Urothelium cell line (cell line): ENCODE measurements at regions not wholly inside any gene's neighbourhood (a gene's known extent, or its start where the extent isn't known, plus 50 kb on each side); places are given as distances from the start of the nearest gene placed in this dataset.
A peak's percentile ranks its signal among the peaks of the same experiment; 100 is the strongest.
"Not testable (repeated sequence)": the region's sequence is repeated elsewhere in the genome, so short reads cannot be mapped to it uniquely, and the experiment has no call there.

Experiments used
- DNase-seq: peaks from one replicate; pipeline ENCODE4 v3.0.0; 2011; ENCODE audit warnings: low spot score, mixed read lengths
- FAIRE-seq: peaks from 2 replicates; lab custom pipeline; 2011; peaks lifted over from hg19 to GRCh38; lab: Jason Lieb, UNC

DNA sequence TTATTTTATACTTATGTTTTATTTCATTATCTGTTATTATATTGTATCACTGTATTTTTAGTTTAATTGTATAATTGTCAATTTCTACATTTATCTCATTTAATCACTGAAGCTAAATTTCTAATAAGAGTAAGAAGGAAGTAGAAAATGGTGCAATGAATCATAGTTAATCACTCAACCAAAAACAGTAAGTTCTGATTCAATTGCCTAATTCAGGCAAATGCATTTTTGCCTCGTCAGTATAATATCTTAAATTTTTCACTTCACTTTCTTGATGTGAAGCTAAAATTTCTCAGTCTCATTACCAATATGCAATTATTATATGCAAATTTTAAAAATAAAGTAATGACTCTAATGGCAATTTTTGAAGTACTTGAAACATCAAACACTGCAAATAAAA lies 340.5 kb upstream of the USP15 start:
- DNase-seq (no peak), FAIRE-seq (no peak)

DNA sequence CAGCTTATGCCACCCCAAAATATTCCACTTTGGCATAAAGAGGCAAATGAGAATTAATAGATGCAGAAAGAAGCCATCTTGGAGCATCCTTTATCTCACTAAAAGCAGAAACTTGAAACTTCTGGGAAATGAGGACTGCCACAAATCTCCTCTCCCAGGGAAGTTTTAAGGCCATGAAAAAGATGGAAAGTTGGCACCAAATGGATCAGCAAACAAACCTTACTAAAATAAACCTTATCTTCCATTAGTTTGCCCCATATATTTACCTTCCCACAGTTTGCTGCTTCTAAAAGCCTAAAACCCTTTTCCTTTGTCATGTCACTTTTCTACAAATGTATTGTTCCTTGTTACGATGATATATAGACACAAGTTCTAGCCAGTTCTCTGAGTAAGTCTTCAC lies 340.0 kb upstream of the USP15 start:
- FAIRE-seq (no peak), DNase-seq (no peak)

DNA sequence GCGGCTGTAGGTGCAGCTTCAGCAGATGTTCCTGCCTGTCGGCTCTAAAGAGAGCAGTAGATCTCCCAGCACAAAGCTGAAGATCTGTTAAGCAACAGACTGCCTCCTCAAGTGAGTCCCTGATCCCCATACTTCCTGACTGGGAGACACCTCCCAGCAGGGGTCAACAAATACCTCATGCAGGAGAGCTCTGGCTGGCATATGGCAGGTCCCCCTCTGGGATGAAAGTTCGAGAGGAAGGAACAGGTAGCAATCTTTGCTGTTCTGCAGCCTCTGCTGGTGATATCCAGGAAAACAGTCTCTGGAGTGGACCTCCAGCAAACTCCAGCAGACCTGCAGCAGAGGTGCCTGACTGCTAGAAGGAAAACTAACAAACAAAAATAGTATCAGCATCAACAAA lies 337.1 kb upstream of the USP15 start:
- no peak for FAIRE-seq
- no peak for DNase-seq

DNA sequence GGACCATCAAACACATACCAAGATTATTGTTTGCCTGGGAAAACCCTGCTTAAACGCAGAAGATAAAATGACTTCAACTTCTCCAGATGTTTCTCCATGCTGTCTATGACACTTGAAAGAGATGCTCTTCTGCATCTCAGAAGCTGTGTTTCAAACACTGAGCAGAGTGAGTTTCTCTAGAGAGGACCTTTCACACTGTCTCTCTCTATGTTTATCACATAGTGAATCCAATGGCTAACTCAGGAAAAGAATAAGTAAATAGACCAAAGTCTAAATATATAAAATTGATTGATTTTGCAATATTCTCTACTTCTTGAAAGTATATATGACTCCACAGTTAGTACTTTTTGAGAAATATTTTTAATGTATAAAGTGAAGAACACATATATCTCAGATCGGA lies 325.6 kb upstream of the USP15 start:
- no peak for FAIRE-seq

DNA sequence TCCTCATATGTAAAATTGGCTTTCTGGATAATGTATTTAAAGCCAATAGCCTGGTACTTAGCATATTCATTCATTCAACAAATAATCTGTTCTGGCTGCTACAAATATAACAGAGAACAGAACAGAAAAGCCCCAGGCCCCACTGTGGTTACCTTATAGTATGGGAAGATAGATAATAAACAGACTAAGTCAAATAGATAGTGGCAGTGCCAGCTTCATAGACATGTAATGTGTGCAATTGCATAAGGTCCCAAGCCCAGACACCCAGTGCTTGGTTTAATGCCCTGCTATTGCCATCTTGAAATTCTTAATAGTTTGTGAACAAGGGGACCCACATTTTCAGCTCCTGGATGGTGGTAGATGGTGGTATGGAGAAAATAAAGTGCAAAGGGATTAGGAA lies 320.2 kb upstream of the USP15 start:
- FAIRE-seq (no peak), DNase-seq (no peak)

More for the DNA sequence above, 325.6 kb upstream of the USP15 start:
- DNase-seq = no peak

DNA sequence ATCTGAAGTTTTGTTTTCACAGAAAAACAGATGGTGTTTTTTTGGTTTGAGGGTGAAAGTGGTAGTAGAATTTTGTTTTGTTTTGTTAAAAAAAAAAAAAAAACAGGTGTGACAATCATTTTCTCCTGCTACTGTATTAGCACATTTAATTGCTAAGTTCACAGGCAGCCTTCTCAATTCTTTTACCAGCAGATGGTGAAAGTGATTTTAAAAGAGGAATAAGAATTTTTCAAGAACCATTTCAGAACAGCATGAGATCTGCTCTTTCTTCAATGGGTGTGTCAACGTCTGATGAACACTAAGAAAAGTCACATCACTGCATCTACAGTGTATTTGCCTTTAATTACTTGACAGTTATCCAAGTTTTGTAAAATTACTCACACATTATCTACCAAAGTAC lies 303.7 kb upstream of the USP15 start:
- DNase-seq = no peak
- FAIRE-seq = no peak

DNA sequence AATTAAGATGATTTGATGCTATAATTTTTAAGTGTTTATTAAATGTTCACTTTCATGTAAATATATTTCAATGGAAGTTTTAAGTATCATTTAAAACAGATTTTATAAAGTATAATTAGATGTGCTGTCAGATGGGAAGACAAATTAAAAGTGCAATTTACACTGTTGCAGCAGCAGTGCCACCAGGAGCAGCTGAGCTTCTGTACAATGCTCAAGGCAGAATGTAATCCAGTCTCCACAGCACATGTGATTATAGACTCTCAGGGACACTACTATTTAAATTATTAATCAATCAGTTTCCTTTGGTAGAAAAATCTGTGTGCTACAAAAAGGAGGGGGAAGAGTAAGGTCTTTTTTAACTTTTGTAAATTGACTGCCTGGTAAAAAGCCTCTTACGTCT lies 285.7 kb upstream of the USP15 start:
- DNase-seq (no peak), FAIRE-seq (no peak)

DNA sequence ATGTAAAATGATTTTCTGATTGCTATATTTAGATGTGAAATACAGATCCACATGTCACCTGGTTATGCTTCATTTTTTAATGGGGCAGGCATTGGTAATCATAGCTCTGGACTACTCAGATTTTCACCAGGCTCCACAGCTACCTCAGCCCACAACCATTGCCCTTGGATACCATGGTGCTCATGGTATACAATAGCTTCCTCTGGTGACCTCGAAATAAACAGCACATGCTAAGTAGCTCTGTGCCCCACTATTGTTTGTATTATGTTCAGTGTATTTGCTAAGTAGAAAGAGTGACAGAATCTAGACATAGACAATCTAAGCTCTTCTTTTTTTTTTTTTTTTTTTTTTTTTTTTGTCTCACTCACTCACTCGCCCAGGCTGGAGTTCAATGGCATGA lies 274.4 kb upstream of the USP15 start:
- DNase-seq (no peak), FAIRE-seq (no peak)

DNA sequence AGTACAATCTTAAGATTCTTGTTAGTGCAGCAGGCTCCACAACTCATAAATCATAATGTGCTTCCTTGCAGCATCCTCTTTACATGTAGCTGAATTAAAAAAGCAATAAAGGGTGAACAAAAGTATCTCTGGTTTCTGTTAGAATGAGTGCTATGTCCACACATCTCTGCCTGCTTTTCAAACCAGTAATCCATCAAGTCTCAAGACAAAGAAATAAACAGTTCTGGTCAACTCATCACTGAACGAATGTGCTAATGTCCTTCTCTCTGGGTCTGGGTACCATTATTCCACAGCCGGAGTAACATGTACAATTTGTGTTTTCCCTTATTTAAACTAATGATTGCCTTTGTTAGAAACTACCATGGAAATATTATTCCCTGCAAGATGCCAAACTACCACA lies 273.0 kb upstream of the USP15 start:
- DNase-seq = no peak
- FAIRE-seq = no peak

DNA sequence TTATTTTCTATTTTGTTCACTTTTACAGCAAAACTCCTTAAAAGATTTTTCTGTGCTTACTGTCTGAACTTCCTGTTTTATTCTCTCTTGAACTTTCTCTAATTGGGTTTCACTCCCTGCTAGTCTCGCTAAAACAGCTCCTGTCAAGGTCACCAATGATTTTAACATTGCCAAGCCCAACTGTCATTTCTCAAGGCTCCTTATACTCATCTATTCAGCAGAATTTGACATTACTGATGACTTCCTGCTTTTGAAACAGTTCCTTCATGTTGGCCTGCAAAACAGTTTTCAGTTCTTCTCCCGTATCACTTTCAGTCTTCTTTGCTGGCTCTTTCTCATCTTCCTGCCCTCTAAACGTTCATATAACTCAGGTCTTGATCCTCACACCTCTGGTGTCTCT lies 268.5 kb upstream of the USP15 start:
- DNase-seq = no peak
- no peak for FAIRE-seq

DNA sequence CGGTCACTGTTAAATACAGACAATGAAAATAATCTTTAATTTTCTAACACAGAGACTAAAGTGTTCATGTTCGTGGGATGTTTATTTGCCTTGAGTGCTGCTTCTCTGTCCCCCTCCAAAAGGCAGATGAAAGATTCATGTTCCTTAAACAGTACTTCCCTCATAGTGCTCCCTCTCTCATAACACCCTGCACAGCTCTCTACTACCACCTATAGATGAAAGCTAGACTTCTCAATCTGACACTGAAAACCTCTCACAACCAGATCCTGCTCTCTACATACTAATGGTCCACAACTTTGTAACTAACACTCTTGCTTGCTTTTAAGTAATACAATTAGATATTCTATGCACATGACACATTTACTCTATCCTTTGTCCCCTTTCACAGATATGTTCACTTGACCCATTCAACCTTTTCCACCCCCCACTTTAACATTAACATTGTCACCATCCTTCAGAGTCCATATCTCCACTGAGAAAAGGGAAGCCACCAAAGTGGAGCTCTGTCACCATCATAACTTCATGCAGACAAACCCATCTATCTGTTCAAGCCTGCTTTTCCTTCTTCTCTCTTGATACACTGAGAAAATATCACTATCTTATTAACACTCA lies 266.4 kb upstream of the USP15 start:
- DNase-seq (peak; percentile 37), FAIRE-seq (no peak)

DNA sequence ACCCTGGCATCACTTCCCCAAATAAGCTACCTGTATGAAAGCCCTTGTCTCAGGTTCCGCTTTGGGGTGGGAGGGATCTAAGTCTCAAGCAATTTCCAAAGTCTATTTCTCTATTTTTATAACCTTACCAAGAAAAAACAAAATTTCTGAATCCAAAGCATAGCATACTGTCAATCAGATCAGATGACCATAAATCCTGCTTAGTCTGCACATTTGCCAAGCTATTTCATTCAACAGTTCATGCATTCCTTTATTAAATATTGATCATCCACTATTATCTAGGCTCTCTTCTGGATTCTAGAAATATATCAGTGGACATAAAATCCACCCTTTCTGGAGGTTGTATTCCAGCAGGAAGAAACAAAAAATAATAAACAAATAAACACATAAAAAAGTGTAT lies 263.5 kb upstream of the USP15 start:
- FAIRE-seq = no peak
- DNase-seq = no peak

DNA sequence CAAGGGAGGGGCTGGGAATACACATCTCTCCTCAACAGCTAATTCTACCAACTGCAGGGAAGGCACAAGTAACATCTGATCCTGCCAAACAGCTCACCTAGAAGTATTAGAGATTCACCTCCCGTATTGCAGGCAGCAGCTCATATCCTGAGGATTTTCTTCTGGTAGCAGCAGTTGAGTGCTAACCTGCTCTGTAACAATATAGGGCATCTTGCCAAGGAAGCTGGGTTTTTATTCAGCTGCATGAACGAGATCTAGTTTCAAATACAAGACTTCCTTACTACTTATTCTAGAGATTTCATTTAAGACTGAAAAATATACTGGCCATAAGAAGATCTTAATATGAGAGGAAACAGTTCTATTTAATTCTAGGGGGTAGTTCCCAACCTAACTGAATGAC lies 261.4 kb upstream of the USP15 start:
- DNase-seq (peak; percentile 2), FAIRE-seq (no peak)

DNA sequence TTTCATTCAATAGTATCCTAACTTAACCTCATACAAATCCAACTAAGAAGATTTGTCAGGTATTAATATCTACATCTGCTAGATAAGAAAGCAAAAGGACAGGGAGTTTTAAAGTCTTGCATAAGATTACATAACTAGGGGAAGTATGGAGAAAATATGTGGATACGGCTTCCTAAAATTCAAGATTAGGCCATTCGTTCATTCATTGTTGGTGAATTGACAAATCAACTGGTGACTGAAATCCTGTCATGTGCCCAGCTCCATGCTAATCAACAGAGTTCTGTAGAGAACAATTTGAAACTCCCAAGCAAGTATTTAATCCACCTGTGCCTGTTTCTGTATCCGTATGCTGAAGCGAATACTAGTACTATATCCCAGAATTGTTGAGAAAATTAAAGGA lies 260.9 kb upstream of the USP15 start:
- FAIRE-seq (no peak), DNase-seq (no peak)

DNA sequence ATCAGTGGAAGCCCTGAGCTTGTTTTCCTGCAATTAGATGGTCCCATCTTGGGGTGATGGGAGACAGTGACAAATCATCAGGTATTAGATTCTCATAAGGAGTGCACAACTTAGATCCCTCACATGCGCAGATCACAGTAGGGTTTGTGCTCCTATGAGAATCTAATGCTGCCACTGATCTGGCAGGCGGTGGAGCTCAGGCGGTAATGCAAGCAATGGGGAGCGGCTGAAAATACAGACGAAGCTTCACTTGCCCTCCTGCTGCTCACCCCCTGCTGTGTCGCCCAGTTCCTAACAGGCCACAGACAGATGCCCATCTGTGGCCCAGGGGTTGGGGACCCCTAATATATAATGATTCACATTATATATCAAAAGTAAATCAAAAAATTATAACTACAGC lies 258.8 kb upstream of the USP15 start:
- no peak for FAIRE-seq
- no peak for DNase-seq

DNA sequence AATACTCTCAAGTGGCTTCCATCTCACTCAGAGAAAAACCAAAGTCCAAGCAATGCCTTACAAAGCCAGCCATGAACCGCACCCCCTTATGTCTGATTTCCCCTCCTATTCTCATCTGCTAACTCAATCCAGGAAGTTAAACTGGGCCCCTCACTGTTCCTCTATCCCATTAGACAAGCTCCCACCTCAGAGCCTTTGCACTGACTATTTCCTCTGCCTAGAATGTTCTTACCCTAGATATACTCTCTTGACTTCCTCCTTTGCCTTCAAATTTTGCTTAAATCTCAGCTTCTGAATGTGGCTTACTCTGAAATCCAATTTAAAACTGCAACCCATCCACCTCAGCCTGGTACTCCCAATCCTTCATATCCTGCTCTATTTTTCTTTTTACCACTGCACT lies 257.0 kb upstream of the USP15 start:
- DNase-seq (no peak), FAIRE-seq (no peak)

DNA sequence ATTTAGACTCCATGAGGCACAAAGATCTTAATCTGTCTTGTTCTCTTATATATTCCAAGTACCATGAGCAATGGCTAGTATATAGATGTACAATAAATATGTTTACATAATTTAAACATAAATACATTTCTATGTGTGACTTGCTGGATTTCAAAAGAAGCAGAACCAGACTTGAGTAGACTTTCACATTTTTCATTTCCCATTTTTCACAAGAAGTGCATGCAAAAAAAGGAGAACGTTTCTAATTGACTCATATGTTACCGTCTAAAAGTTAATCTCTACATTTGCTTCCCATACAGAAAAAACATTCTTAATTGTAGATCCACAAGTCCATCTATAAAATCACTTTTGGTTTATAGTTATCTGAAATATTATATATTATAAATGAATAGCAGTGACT lies 256.5 kb upstream of the USP15 start:
- FAIRE-seq = no peak

DNA sequence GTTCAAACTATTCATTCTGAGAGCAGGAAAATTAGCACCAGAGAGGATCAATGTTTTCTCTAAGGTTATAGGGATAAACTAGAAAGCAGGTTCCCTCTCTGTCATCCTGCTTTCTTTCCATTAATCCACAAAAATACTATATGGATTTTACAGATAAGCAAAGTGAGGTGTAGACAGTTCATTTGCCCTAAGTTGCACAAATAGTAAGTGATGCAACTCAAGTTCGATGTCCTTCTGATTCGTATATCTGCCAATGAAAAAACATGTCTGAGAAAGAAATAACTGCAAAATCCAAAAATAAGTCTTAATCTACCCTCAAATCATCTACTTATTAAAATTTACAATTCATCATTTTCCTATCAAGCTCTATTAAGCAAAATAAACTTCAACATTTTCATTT lies 254.6 kb upstream of the USP15 start:
- no peak for DNase-seq
- no peak for FAIRE-seq

More for the DNA sequence above, 256.5 kb upstream of the USP15 start:
- DNase-seq = no peak

DNA sequence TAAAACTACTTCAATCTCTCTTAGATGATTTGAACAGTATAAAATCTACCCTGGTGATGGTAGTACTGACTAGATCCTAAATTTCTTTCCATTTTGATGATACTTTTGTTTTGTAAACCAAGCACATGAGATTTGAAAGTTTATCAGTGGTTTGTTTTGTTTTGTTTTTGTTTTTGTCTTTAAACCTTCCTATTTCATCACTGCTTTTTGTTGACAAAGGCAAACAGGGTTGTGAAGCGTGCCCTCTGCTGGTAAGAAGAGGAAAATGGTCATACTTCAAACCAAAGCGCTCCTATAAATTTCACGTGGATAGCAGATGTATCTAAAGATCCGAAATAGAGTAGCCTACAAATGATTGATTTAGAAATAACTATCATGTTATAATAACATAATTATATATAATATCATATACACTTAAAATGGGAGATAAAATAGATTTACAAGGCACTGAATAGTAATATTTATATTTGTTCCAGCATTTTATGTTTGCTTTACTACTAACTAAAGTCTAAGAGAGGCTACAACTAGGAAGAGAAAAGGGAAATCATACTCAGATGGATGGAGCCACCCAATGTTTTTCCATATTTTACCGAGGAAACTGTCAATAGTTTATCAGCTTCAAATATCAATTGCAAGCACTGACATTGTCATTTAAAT lies 254.0 kb upstream of the USP15 start:
- DNase-seq = peak; percentile 40

DNA sequence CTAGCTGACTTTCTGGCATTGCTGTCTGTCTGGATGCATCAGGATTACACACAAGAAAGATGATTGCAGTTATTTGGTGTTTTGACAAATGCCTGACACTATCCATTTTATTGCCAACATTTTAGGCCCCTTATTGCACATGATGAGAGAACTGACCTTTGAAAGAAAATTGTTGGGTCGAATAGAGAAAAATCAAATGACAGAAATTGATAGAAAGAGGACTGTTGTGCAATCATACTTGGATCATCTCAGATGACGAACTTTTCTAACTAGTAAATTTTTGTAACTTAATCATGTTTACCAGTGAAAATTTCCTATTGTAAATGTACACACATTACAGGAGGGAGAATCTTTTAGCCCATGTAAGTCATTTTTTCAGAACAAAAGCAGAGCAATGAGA lies 251.5 kb upstream of the USP15 start:
- FAIRE-seq (no peak), DNase-seq (no peak)

More for the DNA sequence above, 254.0 kb upstream of the USP15 start:
- FAIRE-seq = no peak

DNA sequence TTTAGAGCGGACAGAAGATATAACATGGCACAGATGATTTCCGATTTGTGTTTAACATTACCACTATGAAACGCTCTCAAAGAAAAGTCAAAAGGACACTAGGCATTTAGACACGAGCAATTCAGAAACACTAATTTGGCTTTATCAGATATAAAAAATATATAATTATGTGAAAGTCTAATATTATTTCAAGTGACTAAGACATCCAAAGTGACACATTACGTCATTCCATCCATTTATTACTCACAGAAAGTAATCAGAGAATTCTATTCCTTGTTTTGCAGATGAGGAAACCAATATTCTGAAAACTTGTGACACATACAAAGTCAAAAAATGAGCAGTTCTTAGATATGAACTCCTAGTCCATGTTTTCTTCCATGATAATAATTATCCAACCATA lies 250.8 kb upstream of the USP15 start:
- FAIRE-seq (no peak), DNase-seq (no peak)

DNA sequence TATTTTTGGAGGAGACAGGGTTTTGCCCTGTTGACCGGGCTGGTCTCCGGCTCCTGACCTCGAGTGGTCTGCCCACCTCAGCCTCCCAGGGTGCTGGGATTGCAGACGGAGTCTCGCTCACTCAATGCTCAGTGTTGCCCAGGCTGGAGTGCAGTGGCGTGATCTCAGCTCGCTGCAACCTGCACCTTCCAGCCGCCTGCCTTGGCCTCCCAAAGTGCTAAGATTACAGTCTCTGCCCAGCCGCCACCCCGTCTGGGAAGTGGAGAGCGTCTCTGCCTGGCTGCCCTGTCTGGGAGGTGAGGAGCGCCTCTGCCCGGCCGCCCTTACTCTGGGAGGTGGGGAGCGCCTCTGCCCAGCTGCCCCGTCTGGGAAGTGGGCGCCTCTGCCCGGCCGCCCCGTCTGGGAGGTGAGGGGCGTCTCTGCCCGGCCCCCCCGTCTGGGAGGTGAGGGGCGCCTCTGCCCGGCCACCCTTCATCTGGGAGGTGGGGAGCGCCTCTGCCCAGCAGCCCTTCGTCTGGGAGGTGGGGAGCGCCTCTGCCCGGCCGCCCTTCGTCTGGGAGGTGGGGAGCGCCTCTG lies 249.8 kb upstream of the USP15 start:
- FAIRE-seq, DNase-seq: not testable (repeated sequence)

DNA sequence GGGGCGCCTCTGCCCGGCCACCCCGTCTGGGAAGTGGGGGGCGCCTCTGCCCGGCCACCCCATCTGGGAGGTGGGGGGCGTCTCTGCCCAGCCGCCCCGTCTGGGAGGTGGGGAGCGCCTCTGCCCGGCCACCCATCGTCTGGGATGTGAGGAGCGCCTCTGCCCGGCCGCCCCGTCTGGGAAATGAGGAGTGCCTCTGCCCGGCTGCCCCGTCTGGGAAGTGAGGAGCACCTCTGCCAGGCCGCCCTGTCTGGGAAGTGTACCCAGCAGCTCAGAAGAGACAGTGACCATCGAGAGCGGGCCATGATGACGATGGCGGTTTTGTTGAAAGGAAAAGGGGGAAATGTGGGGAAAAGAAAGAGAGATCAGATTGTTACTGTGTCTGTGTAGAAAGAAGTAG lies 249.2 kb upstream of the USP15 start:
- FAIRE-seq, DNase-seq: not testable (repeated sequence)
